ENCODE measurements at regions not wholly inside any gene's neighbourhood (a gene's known extent, or its start where the extent isn't known, plus 50 kb on each side); places are given as distances from the start of the nearest gene placed in this dataset.

DNA sequence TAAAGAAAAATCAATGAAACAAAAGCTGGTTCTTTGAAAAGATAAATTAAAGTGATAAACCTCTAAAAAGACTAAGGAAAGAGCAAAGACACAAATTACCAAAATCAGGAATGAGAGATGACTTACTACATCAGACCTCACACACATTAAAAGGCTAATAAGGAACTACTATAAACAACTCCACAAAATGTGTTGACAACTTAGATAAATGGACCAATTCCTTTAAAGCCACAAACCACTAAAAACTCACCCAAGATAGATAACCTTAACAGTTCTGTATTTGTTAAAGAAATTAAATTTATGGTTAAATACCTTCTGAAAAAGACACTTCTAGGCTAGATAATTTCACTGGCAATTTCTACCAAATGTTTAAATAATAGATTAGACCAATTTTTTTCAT is 170.4 kb downstream of the SMAD6 start:
- no peak for TF ChIP-seq EZH2 (IDR thresholded peaks at IDR 0.05; ENCODE audit: low read length)
- TF ChIP-seq, protein P1, sequence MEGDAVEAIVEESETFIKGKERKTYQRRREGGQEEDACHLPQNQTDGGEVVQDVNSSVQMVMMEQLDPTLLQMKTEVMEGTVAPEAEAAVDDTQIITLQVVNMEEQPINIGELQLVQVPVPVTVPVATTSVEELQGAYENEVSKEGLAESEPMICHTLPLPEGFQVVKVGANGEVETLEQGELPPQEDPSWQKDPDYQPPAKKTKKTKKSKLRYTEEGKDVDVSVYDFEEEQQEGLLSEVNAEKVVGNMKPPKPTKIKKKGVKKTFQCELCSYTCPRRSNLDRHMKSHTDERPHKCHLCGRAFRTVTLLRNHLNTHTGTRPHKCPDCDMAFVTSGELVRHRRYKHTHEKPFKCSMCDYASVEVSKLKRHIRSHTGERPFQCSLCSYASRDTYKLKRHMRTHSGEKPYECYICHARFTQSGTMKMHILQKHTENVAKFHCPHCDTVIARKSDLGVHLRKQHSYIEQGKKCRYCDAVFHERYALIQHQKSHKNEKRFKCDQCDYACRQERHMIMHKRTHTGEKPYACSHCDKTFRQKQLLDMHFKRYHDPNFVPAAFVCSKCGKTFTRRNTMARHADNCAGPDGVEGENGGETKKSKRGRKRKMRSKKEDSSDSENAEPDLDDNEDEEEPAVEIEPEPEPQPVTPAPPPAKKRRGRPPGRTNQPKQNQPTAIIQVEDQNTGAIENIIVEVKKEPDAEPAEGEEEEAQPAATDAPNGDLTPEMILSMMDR (optimal IDR thresholded peaks at IDR 0.05 in 1 of 3, IDR thresholded peaks at IDR 0.05 in 1 of 3, conservative IDR thresholded peaks at IDR 0.05 in 1 of 3; ENCODE audit: extremely low read depth in 1 of 3, insufficient read depth in 2 of 3, low read length in 3 of 3): no peak
